ENCODE measurements at regions not wholly inside any gene's neighbourhood (a gene's known extent, or its start where the extent isn't known, plus 50 kb on each side); places are given as distances from the start of the nearest gene placed in this dataset.
"Not testable (repeated sequence)": the region's sequence is repeated elsewhere in the genome, so short reads cannot be mapped to it uniquely, and the experiment has no call there.

DNA sequence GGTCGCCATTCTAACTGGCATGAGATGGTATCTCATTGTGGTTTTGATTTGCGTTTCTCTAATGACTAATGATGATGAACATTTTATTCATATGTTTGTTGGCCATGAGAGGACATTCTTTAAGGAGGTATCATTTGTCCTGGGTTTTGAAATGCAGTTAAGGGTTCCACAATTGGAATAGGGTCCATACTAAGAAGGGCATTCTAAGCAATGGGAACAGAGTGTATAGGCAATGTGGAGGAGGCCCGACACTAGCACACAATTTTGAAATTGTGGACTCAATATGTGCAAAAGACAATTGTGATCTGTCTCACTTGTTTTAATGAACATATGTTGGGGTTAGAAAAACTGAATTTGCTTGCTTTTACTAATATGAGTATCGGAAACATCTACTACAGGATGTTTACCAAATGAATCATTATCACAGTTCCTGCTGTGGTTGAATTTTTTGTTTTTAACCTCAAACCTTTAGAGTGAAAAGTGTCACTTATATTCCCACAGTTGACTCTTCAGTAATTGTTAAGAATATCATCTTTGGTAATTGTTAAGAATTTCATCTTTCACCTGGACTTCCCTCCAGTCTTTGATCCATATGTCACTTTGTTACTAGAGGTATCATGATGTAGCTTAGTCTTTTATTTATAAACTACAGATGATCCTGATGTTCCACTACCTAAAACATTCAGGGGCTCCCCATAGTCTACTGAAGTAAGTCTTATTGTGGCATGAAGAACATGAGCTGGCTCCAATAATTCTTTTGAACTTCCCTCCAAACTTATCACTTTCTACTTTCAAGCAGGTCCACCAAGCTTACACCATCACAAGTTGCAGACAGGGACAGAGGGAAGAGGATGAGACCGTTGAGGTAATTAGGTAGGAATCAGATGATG lies 109.7 kb upstream of the KLF12 start:
- 100% methylated on average over 2 of the region's 5 CpGs for WGBS (ENCODE audit: insufficient coverage)
- H3K4me1 ChIP-seq (ENCODE audit: control insufficient read depth, insufficient read depth, low read length): peaks cover 6% of the 10 kb centered on the region
- H3K27ac ChIP-seq (ENCODE audit: low read length): no peak overlapping the region
- no peaks in the 10 kb centered on the region for H3K9me3 ChIP-seq (replicated peaks; ENCODE audit: control insufficient read depth, low read depth, low read length)
- H3K27me3 ChIP-seq (ENCODE audit: control insufficient read depth, insufficient read depth, low read length): no peaks in the 10 kb centered on the region
- H3K4me3 ChIP-seq (ENCODE audit: low read length): no peak overlapping the region
- no peak for DNase-seq
- no peaks in the 10 kb centered on the region for H3K36me3 ChIP-seq (ENCODE audit: control insufficient read depth, insufficient read depth, low read length)

DNA sequence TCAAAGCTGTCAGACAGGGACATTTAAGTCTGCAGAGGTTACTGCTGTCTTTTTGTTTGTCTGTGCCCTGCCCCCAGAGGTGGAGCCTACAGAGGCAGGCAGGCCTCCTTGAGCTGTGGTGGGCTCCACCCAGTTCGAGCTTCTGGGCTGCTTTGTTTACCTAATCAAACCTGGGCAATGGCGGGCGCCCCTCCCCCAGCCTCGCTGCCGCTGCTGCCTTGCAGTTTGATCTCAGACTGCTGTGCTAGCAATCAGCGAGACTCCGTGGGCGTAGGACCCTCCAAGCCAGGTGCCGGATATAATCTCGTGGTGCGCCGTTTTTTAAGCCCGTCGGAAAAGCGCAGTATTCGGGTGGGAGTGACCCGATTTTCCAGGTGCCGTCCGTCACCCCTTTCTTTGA lies 107.1 kb upstream of the KLF12 start:
- WGBS (ENCODE audit: insufficient coverage): no CpG with 5 or more reads among the region's 19 CpGs
- H3K27me3 ChIP-seq (ENCODE audit: control insufficient read depth, insufficient read depth, low read length); H3K36me3 ChIP-seq (ENCODE audit: control insufficient read depth, insufficient read depth, low read length); H3K4me1 ChIP-seq (ENCODE audit: control insufficient read depth, insufficient read depth, low read length); H3K4me3 ChIP-seq (ENCODE audit: low read length); DNase-seq; H3K27ac ChIP-seq (ENCODE audit: low read length); H3K9me3 ChIP-seq (replicated peaks; ENCODE audit: control insufficient read depth, low read depth, low read length): not testable (repeated sequence)

DNA sequence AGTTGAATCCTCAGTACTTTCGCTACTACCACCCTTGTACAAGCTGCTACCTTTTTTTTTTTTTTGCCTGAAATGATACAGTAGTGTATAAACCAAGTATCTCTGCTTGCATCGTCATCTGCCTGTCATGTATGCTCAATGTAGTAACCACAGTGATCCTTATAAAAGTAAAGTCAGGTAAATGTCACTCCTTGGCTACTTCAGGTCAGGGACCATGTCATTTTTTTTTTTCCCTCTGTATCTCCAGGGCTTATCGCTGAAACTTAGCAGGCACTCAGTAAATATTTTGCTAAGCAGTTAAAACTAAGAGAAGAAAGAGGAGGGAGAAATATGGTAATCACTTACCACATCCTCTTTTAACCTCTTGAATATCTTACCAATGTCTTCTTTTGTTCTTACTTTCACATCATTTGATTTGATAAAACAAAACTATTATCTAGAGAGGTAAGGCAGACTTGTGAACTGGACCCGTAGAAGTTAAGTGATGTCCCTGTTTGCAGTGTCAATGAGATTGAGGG lies 96.8 kb upstream of the KLF12 start:
- DNase-seq: no peak
- no peak overlapping the region for H3K27ac ChIP-seq (ENCODE audit: low read length)
- H3K27me3 ChIP-seq (ENCODE audit: control insufficient read depth, insufficient read depth, low read length): no peaks in the 10 kb centered on the region
- H3K4me3 ChIP-seq (ENCODE audit: low read length): no peak overlapping the region
- WGBS (ENCODE audit: insufficient coverage): no CpG with 5 or more reads among the region's 4 CpGs
- H3K36me3 ChIP-seq (ENCODE audit: control insufficient read depth, insufficient read depth, low read length): no peaks in the 10 kb centered on the region
- H3K4me1 ChIP-seq (ENCODE audit: control insufficient read depth, insufficient read depth, low read length): no peaks in the 10 kb centered on the region
- no peaks in the 10 kb centered on the region for H3K9me3 ChIP-seq (replicated peaks; ENCODE audit: control insufficient read depth, low read depth, low read length)

DNA sequence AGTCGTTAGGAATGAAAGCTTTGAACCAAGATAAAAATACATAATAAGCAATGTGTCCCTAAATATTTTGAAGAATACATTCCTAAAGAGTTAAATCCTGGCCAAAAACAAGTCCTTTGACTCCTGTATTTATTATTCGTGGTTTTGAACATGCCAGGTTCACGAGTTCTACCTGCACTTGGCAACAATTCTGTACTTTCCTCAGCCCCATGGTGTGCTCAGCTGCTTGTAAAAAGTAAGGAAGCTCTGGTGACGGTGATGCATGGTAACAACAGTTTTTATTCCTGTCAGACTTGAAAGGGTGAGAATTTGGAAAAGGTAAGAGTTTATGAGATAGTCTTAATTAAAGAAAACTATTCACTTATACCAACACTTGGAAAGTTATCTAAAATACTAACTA lies 95.0 kb upstream of the KLF12 start:
- H3K27ac ChIP-seq (ENCODE audit: low read length): no peak overlapping the region
- WGBS (ENCODE audit: insufficient coverage): 100% methylated on average over 2 of the region's 4 CpGs

DNA sequence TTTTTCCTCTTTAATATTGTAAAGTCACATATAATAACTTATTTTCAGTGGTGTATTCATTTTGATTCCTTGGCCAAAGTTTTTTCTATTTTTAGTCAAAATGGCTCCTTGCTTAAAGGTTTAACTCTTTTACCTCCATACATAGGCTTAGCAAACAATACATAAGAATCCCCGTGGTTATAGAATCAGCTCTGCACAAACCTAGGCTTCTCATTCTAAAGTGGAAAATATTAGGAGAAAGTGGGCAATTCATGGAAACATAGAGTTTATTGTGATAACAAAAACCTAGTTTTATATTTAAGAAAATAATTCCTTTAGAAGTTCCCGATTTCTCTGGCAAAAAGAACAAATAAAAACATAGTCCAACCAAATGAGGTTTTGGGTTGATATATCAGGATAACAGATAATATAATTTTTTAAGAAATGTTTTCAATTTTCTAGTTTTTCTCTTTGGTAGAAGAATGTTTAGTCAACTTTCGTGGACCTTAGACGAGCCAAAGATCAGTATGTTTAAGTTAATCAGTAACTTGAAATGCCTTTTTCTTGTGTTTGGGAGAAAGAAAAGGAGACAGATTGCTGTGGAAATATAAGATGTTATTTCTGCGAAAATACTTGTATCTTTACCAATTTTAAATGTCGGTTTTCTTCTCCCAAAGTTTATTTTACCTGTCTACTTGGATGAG lies 93.4 kb upstream of the KLF12 start:
- WGBS (ENCODE audit: insufficient coverage): no CpG with 5 or more reads among the region's 6 CpGs
- H3K27me3 ChIP-seq (ENCODE audit: control insufficient read depth, insufficient read depth, low read length): no peaks in the 10 kb centered on the region
- H3K27ac ChIP-seq (ENCODE audit: low read length): no peak overlapping the region
- no peak for DNase-seq
- H3K36me3 ChIP-seq (ENCODE audit: control insufficient read depth, insufficient read depth, low read length): no peaks in the 10 kb centered on the region
- no peak overlapping the region for H3K4me3 ChIP-seq (ENCODE audit: low read length)
- no peaks in the 10 kb centered on the region for H3K4me1 ChIP-seq (ENCODE audit: control insufficient read depth, insufficient read depth, low read length)
- H3K9me3 ChIP-seq (replicated peaks; ENCODE audit: control insufficient read depth, low read depth, low read length): no peaks in the 10 kb centered on the region

More for the DNA sequence above, 95.0 kb upstream of the KLF12 start:
- Histone ChIP-seq H3K4me1 (ENCODE audit: control insufficient read depth, insufficient read depth, low read length) (no peaks in the 10 kb centered on the region), H3K9me3 (replicated peaks; ENCODE audit: control insufficient read depth, low read depth, low read length) (no peaks in the 10 kb centered on the region), H3K27me3 (ENCODE audit: control insufficient read depth, insufficient read depth, low read length) (no peaks in the 10 kb centered on the region), H3K4me3 (ENCODE audit: low read length) (no peak overlapping the region), H3K36me3 (ENCODE audit: control insufficient read depth, insufficient read depth, low read length) (no peaks in the 10 kb centered on the region)
- DNase-seq: no peak

DNA sequence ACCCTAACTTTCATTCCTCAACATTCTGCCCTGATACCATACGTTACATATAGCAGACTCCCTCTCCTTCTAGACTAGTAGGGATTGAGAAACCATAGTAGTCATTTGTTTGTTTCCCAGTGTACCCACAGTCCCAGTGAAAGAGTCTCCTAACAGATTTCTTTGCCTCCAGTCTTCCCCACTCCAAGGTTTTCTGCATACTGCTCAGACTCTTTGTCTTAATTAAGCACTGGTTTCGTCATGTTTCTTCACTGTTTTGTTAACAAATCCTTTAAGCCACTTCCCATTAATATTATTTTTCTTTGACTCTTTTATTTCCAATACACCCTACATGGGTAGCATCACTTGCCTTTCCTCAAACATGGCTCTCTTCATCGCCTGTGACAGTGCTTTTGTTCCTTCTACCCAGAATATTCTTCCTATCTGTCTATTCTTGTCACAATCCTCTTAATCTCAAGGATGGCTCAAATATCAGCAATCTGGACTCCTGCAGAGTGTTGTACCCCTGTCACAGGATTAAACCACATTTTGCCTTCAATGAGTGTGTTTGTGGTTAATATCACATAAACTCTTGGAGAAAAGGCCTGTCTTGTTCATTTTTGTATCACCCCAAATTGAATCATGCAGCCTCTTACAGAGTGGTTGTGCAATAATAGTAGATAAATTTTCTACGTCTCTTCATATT lies 92.7 kb upstream of the KLF12 start:
- DNase-seq: no peak
- 83% methylated on average over 2 of the region's 4 CpGs for WGBS (ENCODE audit: insufficient coverage)
- Histone ChIP-seq H3K27ac (ENCODE audit: low read length) (no peak overlapping the region), H3K27me3 (ENCODE audit: control insufficient read depth, insufficient read depth, low read length) (no peaks in the 10 kb centered on the region), H3K4me3 (ENCODE audit: low read length) (no peak overlapping the region), H3K36me3 (ENCODE audit: control insufficient read depth, insufficient read depth, low read length) (no peaks in the 10 kb centered on the region), H3K9me3 (replicated peaks; ENCODE audit: control insufficient read depth, low read depth, low read length) (no peaks in the 10 kb centered on the region), H3K4me1 (ENCODE audit: control insufficient read depth, insufficient read depth, low read length) (no peaks in the 10 kb centered on the region)

DNA sequence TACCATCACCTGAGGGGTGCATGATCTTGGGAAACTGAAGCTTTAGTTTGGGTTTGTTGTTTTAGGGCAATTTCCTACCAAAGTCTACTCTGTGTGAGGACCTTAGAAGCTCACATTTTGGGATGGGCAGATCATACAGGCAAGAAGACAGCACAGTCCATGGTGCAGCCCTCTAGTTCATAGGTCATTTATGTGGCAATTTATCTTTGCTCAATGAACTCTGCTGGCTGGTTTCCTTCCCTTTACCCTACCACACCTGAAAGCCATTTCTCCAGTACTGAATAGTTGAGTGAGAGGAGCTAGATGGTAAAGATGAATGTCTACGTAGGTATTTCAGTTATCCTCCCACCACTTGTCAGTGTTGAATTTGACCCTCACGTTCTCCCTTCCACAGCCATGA lies 87.5 kb upstream of the KLF12 start:
- Histone ChIP-seq H3K27me3 (ENCODE audit: control insufficient read depth, insufficient read depth, low read length) (no peaks in the 10 kb centered on the region), H3K4me1 (ENCODE audit: control insufficient read depth, insufficient read depth, low read length) (no peaks in the 10 kb centered on the region), H3K36me3 (ENCODE audit: control insufficient read depth, insufficient read depth, low read length) (no peaks in the 10 kb centered on the region), H3K27ac (ENCODE audit: low read length) (no peak overlapping the region), H3K4me3 (ENCODE audit: low read length) (no peak overlapping the region), H3K9me3 (replicated peaks; ENCODE audit: control insufficient read depth, low read depth, low read length) (no peaks in the 10 kb centered on the region)
- no peak for DNase-seq
- WGBS (ENCODE audit: insufficient coverage): no CpG with 5 or more reads among the region's 2 CpGs

DNA sequence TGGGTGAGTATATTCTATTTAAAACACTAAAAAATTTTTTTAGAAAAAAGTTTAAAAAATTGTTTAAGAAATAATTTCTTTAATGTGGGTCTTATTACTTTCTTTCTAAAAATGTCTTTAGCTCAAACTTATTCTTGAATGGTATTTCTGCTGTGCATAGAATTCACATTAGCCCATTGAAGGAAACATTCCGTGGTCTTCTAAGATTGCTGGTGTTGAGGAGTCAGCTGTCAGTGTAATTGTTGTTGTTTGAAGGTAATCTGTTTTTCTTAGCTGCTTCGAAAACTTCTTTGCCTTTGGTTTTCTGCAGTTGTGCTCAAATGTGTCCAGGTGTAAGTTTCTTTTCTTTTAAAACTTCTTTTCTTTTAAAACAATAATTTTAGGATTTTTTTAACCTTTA lies 85.4 kb upstream of the KLF12 start:
- DNase-seq: no peak
- no CpG with 5 or more reads among the region's 2 CpGs for WGBS (ENCODE audit: insufficient coverage)

DNA sequence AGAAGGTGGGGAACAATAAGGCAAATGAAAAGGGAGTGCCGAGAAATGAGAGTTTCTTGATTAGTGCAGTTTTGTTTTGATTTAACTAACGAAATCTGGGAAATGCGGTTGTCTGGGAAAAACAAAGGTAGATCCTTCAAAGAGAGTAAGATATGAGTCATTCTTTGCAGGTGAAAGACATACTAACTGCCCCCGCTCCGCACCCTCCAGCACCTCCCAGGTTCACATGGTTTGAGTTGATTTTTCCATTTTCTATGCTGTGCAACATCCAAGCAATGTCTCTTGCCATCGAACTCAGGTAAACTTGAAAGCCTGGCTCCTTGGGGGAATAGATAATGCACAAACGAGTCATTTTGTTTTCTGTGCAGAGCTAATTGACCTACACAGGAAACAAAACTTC lies 84.1 kb upstream of the KLF12 start:
- no peak overlapping the region for H3K27ac ChIP-seq (ENCODE audit: low read length)
- H3K9me3 ChIP-seq (replicated peaks; ENCODE audit: control insufficient read depth, low read depth, low read length): no peaks in the 10 kb centered on the region
- H3K4me3 ChIP-seq (ENCODE audit: low read length): no peak overlapping the region
- no peaks in the 10 kb centered on the region for H3K4me1 ChIP-seq (ENCODE audit: control insufficient read depth, insufficient read depth, low read length)
- H3K36me3 ChIP-seq (ENCODE audit: control insufficient read depth, insufficient read depth, low read length): no peaks in the 10 kb centered on the region
- H3K27me3 ChIP-seq (ENCODE audit: control insufficient read depth, insufficient read depth, low read length): no peaks in the 10 kb centered on the region
- no peak for DNase-seq
- 84% methylated on average over 5 of the region's 7 CpGs for WGBS (ENCODE audit: insufficient coverage)

More for the DNA sequence above, 85.4 kb upstream of the KLF12 start:
- Histone ChIP-seq H3K4me1 (ENCODE audit: control insufficient read depth, insufficient read depth, low read length) (no peaks in the 10 kb centered on the region), H3K36me3 (ENCODE audit: control insufficient read depth, insufficient read depth, low read length) (no peaks in the 10 kb centered on the region), H3K9me3 (replicated peaks; ENCODE audit: control insufficient read depth, low read depth, low read length) (no peaks in the 10 kb centered on the region), H3K27me3 (ENCODE audit: control insufficient read depth, insufficient read depth, low read length) (no peaks in the 10 kb centered on the region), H3K27ac (ENCODE audit: low read length) (no peak overlapping the region), H3K4me3 (ENCODE audit: low read length) (no peak overlapping the region)

DNA sequence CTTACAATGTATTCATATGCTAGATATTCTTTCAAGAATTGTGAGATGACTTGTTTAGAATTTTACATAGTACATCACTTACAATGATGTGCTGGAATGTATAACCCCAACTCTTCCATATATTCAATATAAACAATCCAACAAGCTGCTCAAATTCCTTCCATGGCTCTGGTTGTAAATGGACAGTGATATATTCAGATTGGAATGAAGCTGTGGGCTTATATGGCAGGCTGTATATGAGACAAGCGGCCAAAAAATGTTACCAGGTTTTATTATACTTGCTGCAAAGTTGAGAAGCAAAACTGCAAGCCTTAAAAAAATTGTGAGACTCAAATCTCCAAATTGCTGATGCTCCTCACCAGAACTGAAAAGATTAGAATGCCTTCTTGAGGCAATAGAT lies 83.6 kb upstream of the KLF12 start:
- H3K27me3 ChIP-seq (ENCODE audit: control insufficient read depth, insufficient read depth, low read length): no peaks in the 10 kb centered on the region
- no peaks in the 10 kb centered on the region for H3K4me1 ChIP-seq (ENCODE audit: control insufficient read depth, insufficient read depth, low read length)
- no peaks in the 10 kb centered on the region for H3K36me3 ChIP-seq (ENCODE audit: control insufficient read depth, insufficient read depth, low read length)
- no CpG with 5 or more reads among the region's 1 CpG for WGBS (ENCODE audit: insufficient coverage)
- no peak overlapping the region for H3K4me3 ChIP-seq (ENCODE audit: low read length)
- H3K27ac ChIP-seq (ENCODE audit: low read length): no peak overlapping the region
- no peaks in the 10 kb centered on the region for H3K9me3 ChIP-seq (replicated peaks; ENCODE audit: control insufficient read depth, low read depth, low read length)
- DNase-seq: no peak
